ENCODE measurements at regions not wholly inside any gene's neighbourhood (a gene's known extent, or its start where the extent isn't known, plus 50 kb on each side); places are given as distances from the start of the nearest gene placed in this dataset.

DNA sequence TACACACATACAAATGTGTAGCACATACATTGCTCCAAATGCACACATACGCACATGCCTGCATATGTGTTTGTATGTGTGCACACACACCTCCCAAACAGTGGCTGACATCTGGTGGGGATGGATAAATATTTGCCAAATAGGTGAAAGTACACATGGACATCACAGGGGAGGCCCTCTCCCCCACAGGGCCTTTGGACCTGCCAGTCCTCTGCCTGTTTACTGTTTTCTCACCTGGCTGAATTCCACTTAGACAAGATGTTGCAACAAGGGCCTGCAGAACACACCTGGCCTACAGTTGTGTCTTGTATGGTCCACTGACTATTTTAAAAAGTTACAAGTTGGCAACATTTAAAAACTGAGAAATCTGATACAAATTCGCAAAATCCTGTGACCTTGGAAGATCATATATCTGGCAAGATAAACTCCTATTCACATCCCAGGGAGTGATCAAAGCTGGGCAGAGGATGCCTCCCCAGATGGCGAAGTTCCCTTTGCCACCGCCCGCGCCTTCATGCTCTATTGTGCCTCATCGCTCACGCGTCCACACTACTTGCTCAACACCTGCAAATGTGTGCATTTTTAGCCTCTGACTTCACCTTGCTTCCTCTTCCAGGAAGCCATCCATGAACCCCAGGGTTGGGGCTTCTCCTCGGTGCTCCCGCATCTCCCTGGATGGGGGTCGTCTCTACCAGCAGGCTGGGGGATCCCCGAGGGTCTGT is 118.4 kb upstream of the FZD10 start:
- H3K4me3 ChIP-seq (ENCODE audit: insufficient read depth, low read depth, low read length, poor library complexity, severe bottlenecking): no peak overlapping the region
- H3K27me3 ChIP-seq (replicated peaks; ENCODE audit: control insufficient read depth, insufficient read depth, low read length, poor library complexity, severe bottlenecking): no peaks in the 10 kb centered on the region
- H3K36me3 ChIP-seq (ENCODE audit: control insufficient read depth, insufficient read depth, low read length): no peaks in the 10 kb centered on the region
- H3K4me1 ChIP-seq (ENCODE audit: control insufficient read depth, insufficient read depth, low read length, poor library complexity, severe bottlenecking): no peaks in the 10 kb centered on the region
- DNase-seq: no peak
- no peak overlapping the region for H3K27ac ChIP-seq (ENCODE audit: insufficient read depth, low read length, poor library complexity, severe bottlenecking)
- no peaks in the 10 kb centered on the region for H3K9me3 ChIP-seq (ENCODE audit: control insufficient read depth, low read length)

DNA sequence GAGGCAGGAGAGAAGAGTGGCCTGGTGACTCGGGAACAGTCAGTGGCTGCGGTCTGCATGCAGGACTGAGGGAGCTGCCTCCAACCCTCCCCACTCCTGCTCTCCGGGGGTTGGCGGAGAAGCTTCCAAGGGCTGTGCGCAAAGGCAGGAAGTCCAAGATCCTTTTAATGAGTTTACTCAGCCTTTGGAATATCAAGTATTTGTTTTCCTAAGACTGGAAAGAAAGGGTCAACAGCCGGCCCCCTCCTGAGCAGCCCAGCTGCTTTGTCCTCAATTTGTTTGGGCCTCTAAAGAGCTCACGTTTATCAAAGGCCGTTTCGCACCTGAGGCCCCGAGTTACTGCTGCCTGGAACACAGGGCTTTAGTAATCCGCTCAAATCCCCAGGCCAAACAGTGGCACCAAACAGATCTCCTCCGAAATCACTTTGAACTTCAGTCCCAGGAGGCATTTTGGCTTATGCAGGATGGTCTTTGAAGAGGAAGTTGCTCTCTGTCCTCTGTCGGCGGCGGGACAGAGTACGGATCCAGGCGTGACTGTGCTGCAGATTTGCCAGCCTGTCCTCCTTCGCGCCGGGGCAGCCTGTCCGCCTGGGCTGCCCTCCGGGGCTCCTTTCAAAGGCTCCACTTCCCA is 117.2 kb upstream of the FZD10 start:
- H3K9me3 ChIP-seq (ENCODE audit: control insufficient read depth, low read length): no peaks in the 10 kb centered on the region
- no peak overlapping the region for H3K4me3 ChIP-seq (ENCODE audit: insufficient read depth, low read depth, low read length, poor library complexity, severe bottlenecking)
- no peak for DNase-seq
- no peaks in the 10 kb centered on the region for H3K36me3 ChIP-seq (ENCODE audit: control insufficient read depth, insufficient read depth, low read length)
- no peaks in the 10 kb centered on the region for H3K4me1 ChIP-seq (ENCODE audit: control insufficient read depth, insufficient read depth, low read length, poor library complexity, severe bottlenecking)
- no peak overlapping the region for H3K27ac ChIP-seq (ENCODE audit: insufficient read depth, low read length, poor library complexity, severe bottlenecking)
- no peaks in the 10 kb centered on the region for H3K27me3 ChIP-seq (replicated peaks; ENCODE audit: control insufficient read depth, insufficient read depth, low read length, poor library complexity, severe bottlenecking)

DNA sequence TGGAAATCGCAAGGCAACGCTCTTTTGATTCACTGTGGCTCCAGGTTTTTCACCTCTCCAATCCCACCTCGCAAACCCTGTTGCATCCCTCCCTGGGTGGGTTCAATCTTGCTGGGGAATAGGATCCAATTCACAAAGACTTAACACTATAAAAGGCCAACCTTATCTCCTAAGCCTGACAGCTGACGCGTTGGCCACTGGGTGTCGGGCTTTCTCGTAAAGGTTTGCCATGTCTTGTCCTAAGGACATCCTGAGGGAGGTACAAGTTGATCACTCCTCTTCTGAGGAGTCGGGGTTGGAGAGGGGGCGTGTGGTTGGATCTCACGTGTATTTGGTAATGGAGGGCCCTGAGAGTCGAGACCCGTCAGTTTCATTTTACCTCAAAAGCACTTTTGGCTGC is 112.6 kb upstream of the FZD10 start:
- H3K4me1 ChIP-seq (ENCODE audit: control insufficient read depth, insufficient read depth, low read length, poor library complexity, severe bottlenecking): no peaks in the 10 kb centered on the region
- H3K27me3 ChIP-seq (replicated peaks; ENCODE audit: control insufficient read depth, insufficient read depth, low read length, poor library complexity, severe bottlenecking): no peaks in the 10 kb centered on the region
- H3K4me3 ChIP-seq (ENCODE audit: insufficient read depth, low read depth, low read length, poor library complexity, severe bottlenecking): no peak overlapping the region
- no peak overlapping the region for H3K27ac ChIP-seq (ENCODE audit: insufficient read depth, low read length, poor library complexity, severe bottlenecking)
- H3K9me3 ChIP-seq (ENCODE audit: control insufficient read depth, low read length): no peaks in the 10 kb centered on the region
- H3K36me3 ChIP-seq (ENCODE audit: control insufficient read depth, insufficient read depth, low read length): no peaks in the 10 kb centered on the region
- no peak for DNase-seq

DNA sequence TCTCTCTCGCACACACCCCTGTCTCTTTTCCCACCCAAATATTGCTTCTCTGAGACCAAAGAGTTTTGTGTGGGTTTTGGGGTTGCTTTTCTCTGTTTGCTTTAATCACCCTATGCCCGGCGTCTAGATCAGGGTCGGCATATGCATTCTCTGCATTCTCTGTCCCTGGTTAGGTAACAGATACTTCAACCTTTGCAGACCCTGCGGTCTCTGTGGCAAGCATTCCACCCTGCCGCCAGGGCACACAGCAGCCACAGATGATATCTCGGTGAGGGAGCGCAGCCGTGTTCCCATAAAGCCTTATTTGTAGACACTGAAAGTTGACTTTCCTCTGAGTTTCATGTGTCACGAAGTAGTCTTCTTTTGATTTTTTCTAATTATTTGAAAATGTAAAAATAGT is 110.4 kb upstream of the FZD10 start:
- Histone ChIP-seq H3K36me3 (ENCODE audit: control insufficient read depth, insufficient read depth, low read length) (no peaks in the 10 kb centered on the region), H3K27me3 (replicated peaks; ENCODE audit: control insufficient read depth, insufficient read depth, low read length, poor library complexity, severe bottlenecking) (no peaks in the 10 kb centered on the region), H3K27ac (ENCODE audit: insufficient read depth, low read length, poor library complexity, severe bottlenecking) (no peak overlapping the region), H3K9me3 (ENCODE audit: control insufficient read depth, low read length) (no peaks in the 10 kb centered on the region), H3K4me1 (ENCODE audit: control insufficient read depth, insufficient read depth, low read length, poor library complexity, severe bottlenecking) (no peaks in the 10 kb centered on the region), H3K4me3 (ENCODE audit: insufficient read depth, low read depth, low read length, poor library complexity, severe bottlenecking) (no peak overlapping the region)
- DNase-seq: no peak

DNA sequence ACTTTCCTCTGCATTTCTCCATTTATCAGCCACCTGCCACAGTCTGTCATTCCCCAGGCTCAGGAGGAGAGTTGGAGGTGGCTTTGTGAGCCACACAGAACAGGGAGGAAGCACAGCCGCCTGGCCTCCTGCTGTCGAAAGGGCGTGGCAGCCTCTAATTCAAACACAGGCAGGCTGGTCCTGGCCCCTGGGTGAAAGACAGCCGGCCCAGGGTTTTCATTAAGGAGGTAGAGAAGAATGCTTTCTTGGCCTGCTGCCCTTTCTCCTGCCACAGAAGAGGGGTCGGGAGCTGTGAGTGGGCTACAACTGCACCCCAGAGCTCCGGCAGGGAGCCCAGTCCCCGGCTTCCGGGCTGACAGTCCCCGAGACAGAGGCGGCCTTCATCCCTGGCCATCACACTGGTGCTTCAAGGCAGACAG is 108.6 kb upstream of the FZD10 start:
- no peaks in the 10 kb centered on the region for H3K4me1 ChIP-seq (ENCODE audit: control insufficient read depth, insufficient read depth, low read length, poor library complexity, severe bottlenecking)
- DNase-seq: no peak
- no peaks in the 10 kb centered on the region for H3K27me3 ChIP-seq (replicated peaks; ENCODE audit: control insufficient read depth, insufficient read depth, low read length, poor library complexity, severe bottlenecking)

DNA sequence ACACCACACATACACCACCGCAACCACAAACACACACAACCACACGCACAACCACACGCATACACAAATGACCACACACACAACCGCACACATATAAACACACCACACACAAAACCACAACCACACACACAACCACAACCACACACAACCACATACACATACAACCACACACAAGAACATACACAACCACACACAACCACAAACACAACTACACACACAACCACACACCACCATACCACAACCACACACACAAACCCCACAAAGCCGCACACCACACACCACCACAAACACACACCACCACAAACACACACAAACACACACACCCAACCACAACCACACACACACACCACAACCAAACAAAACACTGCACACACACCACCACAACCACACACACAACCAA is 107.5 kb upstream of the FZD10 start:
- no peak for DNase-seq
- Histone ChIP-seq H3K4me3 (ENCODE audit: insufficient read depth, low read depth, low read length, poor library complexity, severe bottlenecking) (no peak overlapping the region), H3K4me1 (ENCODE audit: control insufficient read depth, insufficient read depth, low read length, poor library complexity, severe bottlenecking) (no peaks in the 10 kb centered on the region), H3K36me3 (ENCODE audit: control insufficient read depth, insufficient read depth, low read length) (no peaks in the 10 kb centered on the region), H3K9me3 (ENCODE audit: control insufficient read depth, low read length) (no peaks in the 10 kb centered on the region), H3K27ac (ENCODE audit: insufficient read depth, low read length, poor library complexity, severe bottlenecking) (no peak overlapping the region), H3K27me3 (replicated peaks; ENCODE audit: control insufficient read depth, insufficient read depth, low read length, poor library complexity, severe bottlenecking) (no peaks in the 10 kb centered on the region)

More for the DNA sequence above, 108.6 kb upstream of the FZD10 start:
- no peak overlapping the region for H3K27ac ChIP-seq (ENCODE audit: insufficient read depth, low read length, poor library complexity, severe bottlenecking)
- H3K4me3 ChIP-seq (ENCODE audit: insufficient read depth, low read depth, low read length, poor library complexity, severe bottlenecking): no peak overlapping the region
- H3K9me3 ChIP-seq (ENCODE audit: control insufficient read depth, low read length): no peaks in the 10 kb centered on the region
- H3K36me3 ChIP-seq (ENCODE audit: control insufficient read depth, insufficient read depth, low read length): no peaks in the 10 kb centered on the region

DNA sequence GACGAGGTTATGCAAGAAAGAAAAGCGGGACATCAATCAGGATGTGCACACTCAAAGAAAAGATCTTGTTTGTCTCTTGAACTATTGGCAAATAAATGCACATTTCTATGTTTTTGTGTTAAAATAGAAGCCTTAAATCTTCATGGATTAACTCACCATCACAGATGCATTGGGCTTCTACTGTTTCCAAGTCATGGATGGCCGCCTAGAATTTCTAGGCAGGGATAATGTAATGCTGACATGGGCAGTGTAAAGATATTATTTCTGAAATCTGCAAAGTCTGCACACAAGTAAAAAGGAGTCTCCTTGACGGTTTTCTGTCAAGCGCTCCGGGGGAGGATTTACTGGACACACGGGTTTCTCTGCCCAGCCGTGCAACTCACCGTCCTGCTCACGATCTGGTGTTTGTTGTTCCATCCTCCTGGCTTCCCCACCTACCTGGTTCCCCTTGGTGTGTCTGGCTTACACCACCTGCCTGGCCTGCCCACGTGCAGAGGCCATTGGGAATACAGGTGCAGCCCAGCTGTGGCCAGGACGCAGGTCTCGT is 103.3 kb upstream of the FZD10 start:
- Histone ChIP-seq H3K9me3 (ENCODE audit: control insufficient read depth, low read length) (no peaks in the 10 kb centered on the region), H3K27ac (ENCODE audit: insufficient read depth, low read length, poor library complexity, severe bottlenecking) (no peak overlapping the region), H3K4me1 (ENCODE audit: control insufficient read depth, insufficient read depth, low read length, poor library complexity, severe bottlenecking) (no peaks in the 10 kb centered on the region), H3K4me3 (ENCODE audit: insufficient read depth, low read depth, low read length, poor library complexity, severe bottlenecking) (no peak overlapping the region), H3K27me3 (replicated peaks; ENCODE audit: control insufficient read depth, insufficient read depth, low read length, poor library complexity, severe bottlenecking) (no peaks in the 10 kb centered on the region), H3K36me3 (ENCODE audit: control insufficient read depth, insufficient read depth, low read length) (no peaks in the 10 kb centered on the region)
- DNase-seq: no peak

DNA sequence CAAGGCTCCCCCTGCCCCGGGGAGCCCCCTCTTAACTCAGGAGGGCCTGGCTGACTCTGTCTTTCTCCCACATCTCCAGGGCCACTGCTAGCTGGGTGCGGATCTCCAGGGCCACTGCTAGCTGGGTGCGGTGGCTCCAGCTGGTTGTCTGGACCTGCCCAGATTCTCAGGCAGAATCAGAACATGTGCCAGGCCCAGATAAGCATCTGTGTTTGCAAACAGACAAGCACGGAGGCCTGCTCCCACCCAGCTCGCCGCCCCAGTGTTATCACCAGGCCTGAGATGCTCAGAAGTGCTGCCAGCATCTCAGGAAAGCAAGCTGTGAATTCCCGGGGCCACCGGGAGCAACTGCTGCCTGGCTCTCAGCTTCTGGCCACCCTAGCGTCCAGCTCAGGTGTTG is 98.4 kb upstream of the FZD10 start:
- Histone ChIP-seq H3K36me3 (ENCODE audit: control insufficient read depth, insufficient read depth, low read length) (no peaks in the 10 kb centered on the region), H3K9me3 (ENCODE audit: control insufficient read depth, low read length) (no peaks in the 10 kb centered on the region), H3K27me3 (replicated peaks; ENCODE audit: control insufficient read depth, insufficient read depth, low read length, poor library complexity, severe bottlenecking) (no peaks in the 10 kb centered on the region), H3K4me3 (ENCODE audit: insufficient read depth, low read depth, low read length, poor library complexity, severe bottlenecking) (no peak overlapping the region), H3K4me1 (ENCODE audit: control insufficient read depth, insufficient read depth, low read length, poor library complexity, severe bottlenecking) (no peaks in the 10 kb centered on the region), H3K27ac (ENCODE audit: insufficient read depth, low read length, poor library complexity, severe bottlenecking) (no peak overlapping the region)
- no peak for DNase-seq

DNA sequence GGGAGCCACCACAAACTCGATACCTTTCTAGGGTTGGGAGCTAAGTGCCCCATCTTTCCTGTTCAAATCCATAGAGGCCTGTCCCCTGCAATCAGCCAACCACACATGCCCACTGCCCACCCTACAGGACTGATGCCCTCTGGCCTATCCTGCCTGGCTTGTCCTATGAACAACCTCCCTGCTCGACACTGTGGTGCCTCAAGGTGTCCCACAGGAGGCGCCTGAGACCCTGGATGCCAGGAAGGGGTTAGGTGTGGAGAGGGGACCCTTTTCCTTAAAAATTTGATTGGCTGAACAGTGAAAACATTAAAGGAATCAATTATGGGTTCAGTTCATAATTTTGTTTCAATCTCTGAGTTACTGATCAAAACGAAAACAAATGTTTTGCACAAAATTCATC is 97.3 kb upstream of the FZD10 start:
- no peaks in the 10 kb centered on the region for H3K4me1 ChIP-seq (ENCODE audit: control insufficient read depth, insufficient read depth, low read length, poor library complexity, severe bottlenecking)
- H3K27ac ChIP-seq (ENCODE audit: insufficient read depth, low read length, poor library complexity, severe bottlenecking): no peak overlapping the region
- H3K9me3 ChIP-seq (ENCODE audit: control insufficient read depth, low read length): no peaks in the 10 kb centered on the region
- H3K4me3 ChIP-seq (ENCODE audit: insufficient read depth, low read depth, low read length, poor library complexity, severe bottlenecking): no peak overlapping the region
- H3K36me3 ChIP-seq (ENCODE audit: control insufficient read depth, insufficient read depth, low read length): no peaks in the 10 kb centered on the region
- no peak for DNase-seq
- H3K27me3 ChIP-seq (replicated peaks; ENCODE audit: control insufficient read depth, insufficient read depth, low read length, poor library complexity, severe bottlenecking): no peaks in the 10 kb centered on the region

DNA sequence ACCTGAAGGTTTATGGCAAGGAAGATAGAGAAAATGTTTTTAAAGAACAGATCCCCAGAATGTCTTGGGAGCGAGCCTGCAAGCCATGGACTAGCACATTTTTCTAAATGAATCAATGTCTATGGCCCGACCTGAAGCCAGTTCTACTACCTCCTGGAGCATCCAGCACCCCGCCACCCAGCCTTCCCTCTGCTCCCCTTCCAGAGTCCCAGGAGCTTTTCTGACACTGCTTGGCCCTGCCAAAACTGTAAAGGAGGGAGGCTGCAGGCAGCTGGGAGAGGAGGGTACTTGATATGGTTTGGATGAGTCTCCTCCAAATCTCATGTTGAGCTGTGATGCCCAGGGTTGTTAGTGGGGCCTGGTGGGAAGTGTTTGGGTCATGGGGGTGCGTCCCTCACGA is 95.5 kb upstream of the FZD10 start:
- no peak overlapping the region for H3K4me3 ChIP-seq (ENCODE audit: insufficient read depth, low read depth, low read length, poor library complexity, severe bottlenecking)
- H3K9me3 ChIP-seq (ENCODE audit: control insufficient read depth, low read length): no peaks in the 10 kb centered on the region
- no peak overlapping the region for H3K27ac ChIP-seq (ENCODE audit: insufficient read depth, low read length, poor library complexity, severe bottlenecking)
- no peaks in the 10 kb centered on the region for H3K27me3 ChIP-seq (replicated peaks; ENCODE audit: control insufficient read depth, insufficient read depth, low read length, poor library complexity, severe bottlenecking)
- no peak for DNase-seq
- no peaks in the 10 kb centered on the region for H3K36me3 ChIP-seq (ENCODE audit: control insufficient read depth, insufficient read depth, low read length)
- no peaks in the 10 kb centered on the region for H3K4me1 ChIP-seq (ENCODE audit: control insufficient read depth, insufficient read depth, low read length, poor library complexity, severe bottlenecking)
